T-cell (primary cell): ENCODE measurements at regions not wholly inside any gene's neighbourhood (a gene's known extent, or its start where the extent isn't known, plus 50 kb on each side); places are given as distances from the start of the nearest gene placed in this dataset.
A peak's percentile ranks its signal among the peaks of the same experiment; 100 is the strongest.

ENCODE experiments used
- ATAC-seq, 4 experiments: fragments of 200-7000 bp in 3 of 4; fragments of 150-1000 bp in 1 of 4; cut with Tn5 transposase; replicated peaks in 1 of 4; 1 replicate in 3 of 4; 2 replicates in 1 of 4; pipeline ENCODE4 v1.10.0; 2021; ENCODE audit warnings: moderate library complexity in 3 of 4, mild to moderate bottlenecking in 2 of 4, moderate number of reproducible peaks in 1 of 4
- CTCF ChIA-PET, 2 donors: fragments of 300-600 bp; sonication (Branson Sonifier 250); formaldehyde crosslinking; loops; one replicate each; lab custom pipeline; 2022; ENCODE audit warnings: antibody characterized with exemption in 2 of 2; lab: Charles Lee
- POLR2A ChIA-PET, 2 donors: fragments of 300-600 bp; sonication (Branson Sonifier 250); formaldehyde crosslinking; loops; one replicate each; lab custom pipeline; 2022; ENCODE audit warnings: antibody characterized with exemption in 2 of 2; lab: Charles Lee
- DNase-seq, 35 experiments: peaks; one replicate each; pipeline versions ENCODE4 v3.0.0 to v3.0.0-alpha.2; 2013 to 2023
- H3K27ac ChIP-seq: one replicate; pipeline ENCODE4 v1.5.1; 2013; ENCODE audit warnings: low read length
- H3K27me3 ChIP-seq, 2 experiments: replicated peaks in 1 of 2; 1 replicate in 1 of 2; 2 replicates in 1 of 2; pipeline versions ENCODE4 v1.6.1 to v1.7.0; 2013; ENCODE audit warnings: low read length in 1 of 2, mixed read lengths in 1 of 2; ENCODE audit not compliant: control insufficient read depth in 2 of 2, insufficient read depth in 2 of 2; ENCODE audit errors: extremely low read depth in 1 of 2
- H3K36me3 ChIP-seq, 2 donors: 1 replicate in 1 of 2; 2 replicates in 1 of 2; pipeline versions ENCODE4 v1.6.1 to v1.7.0; 2013; ENCODE audit warnings: low read length in 1 of 2; ENCODE audit not compliant: control insufficient read depth in 2 of 2, insufficient read depth in 1 of 2; ENCODE audit errors: extremely low read depth in 1 of 2
- H3K4me1 ChIP-seq, 2 experiments: 1 replicate in 1 of 2; 2 replicates in 1 of 2; pipeline versions ENCODE4 v1.6.1 to v1.7.0; 2013; ENCODE audit warnings: low read length in 2 of 2, mixed read lengths in 1 of 2; ENCODE audit not compliant: insufficient read depth in 2 of 2, control insufficient read depth in 1 of 2; ENCODE audit errors: extremely low read depth in 1 of 2
- H3K4me3 ChIP-seq, 2 donors: 1 replicate in 1 of 2; 2 replicates in 1 of 2; pipeline versions ENCODE4 v1.5.1 to v1.7.0; 2013; ENCODE audit warnings: mild to moderate bottlenecking in 2 of 2, low read length in 1 of 2, moderate library complexity in 1 of 2; ENCODE audit not compliant: control insufficient read depth in 1 of 2; ENCODE audit errors: extremely low read depth in 1 of 2
- H3K9me3 ChIP-seq: 2 replicates; pipeline ENCODE4 v1.7.0; 2013
- H3K27ac Mint-ChIP-seq, 2 donors: one replicate each; pipeline ENCODE4 v1.8.0; 2020 to 2021; ENCODE audit warnings: mild to moderate bottlenecking in 2 of 2, mixed read lengths in 2 of 2
- H3K27me3 Mint-ChIP-seq, 2 donors: one replicate each; pipeline ENCODE4 v1.8.0; 2021 to 2022; ENCODE audit warnings: mixed read lengths in 2 of 2
- H3K36me3 Mint-ChIP-seq: one replicate; pipeline ENCODE4 v1.8.0; 2021; ENCODE audit warnings: mixed read lengths
- H3K4me1 Mint-ChIP-seq, 3 donors: one replicate each; pipeline ENCODE4 v1.8.0; 2020 to 2022; ENCODE audit warnings: mixed read lengths in 3 of 3, mild to moderate bottlenecking in 1 of 3
- H3K4me3 Mint-ChIP-seq, 3 donors: one replicate each; pipeline ENCODE4 v1.8.0; 2020 to 2022; ENCODE audit warnings: mild to moderate bottlenecking in 3 of 3, mixed read lengths in 3 of 3, moderate library complexity in 3 of 3
- H3K9me3 Mint-ChIP-seq, 3 donors: one replicate each; pipeline ENCODE4 v1.8.0; 2020 to 2022; ENCODE audit warnings: mixed read lengths in 3 of 3
- WGBS: methylation state at CpG from one replicate; pipeline ENCODE4 v1.1.5; 2013; ENCODE audit warnings: missing lambda C conversion rate; ENCODE audit not compliant: insufficient coverage; 5-methylcytosine and 5-hydroxymethylcytosine counted together

DNA sequence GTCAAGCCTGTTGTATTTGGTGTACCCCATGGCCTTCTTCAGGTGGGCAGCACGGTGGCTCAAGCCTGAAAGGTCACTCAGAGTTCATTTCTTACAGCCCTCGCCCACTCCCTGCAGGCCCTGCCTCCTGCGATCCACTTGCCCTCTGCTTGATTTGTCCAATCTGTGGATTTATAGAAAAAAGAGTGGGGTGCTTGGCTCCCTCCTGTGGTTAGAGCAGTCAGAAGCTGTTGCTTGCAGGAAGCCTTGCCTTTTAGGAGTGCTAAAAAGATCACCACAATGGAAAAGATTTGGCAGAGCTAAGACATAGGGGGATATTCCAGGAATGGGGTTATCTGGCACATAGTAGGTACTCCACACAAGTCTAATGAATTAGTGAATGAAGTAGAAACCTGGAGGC is 108.0 kb upstream of the TRABD2B start:
- H3K27ac ChIP-seq, result no peak overlapping the region
- H3K9me3 ChIP-seq, result no peaks in the 10 kb centered on the region
- no peak overlapping the region for H3K27ac Mint-ChIP-seq
- ChIA-PET CTCF (interaction anchor here in 1 of 2 donors (0.6 to 0.7 kb wide), 2 partner anchors 11 to 374 kb away, joined by 3 to 4 read pairs; no protein-coding TSS in a partner anchor), POLR2A (no interaction called here)
- DNase-seq (no peak), ATAC-seq (no peak)
- no peaks in the 10 kb centered on the region for H3K9me3 Mint-ChIP-seq
- H3K4me3 Mint-ChIP-seq, result no peak overlapping the region
- no peak overlapping the region for H3K4me3 ChIP-seq
- no peaks in the 10 kb centered on the region for H3K4me1 ChIP-seq
- H3K4me1 Mint-ChIP-seq, result no peaks in the 10 kb centered on the region
- H3K27me3 ChIP-seq, result peaks cover 0 to 3% of the 10 kb centered on the region in 2 experiments
- 90% methylated on average over 2 of the region's 3 CpGs for WGBS
- no peaks in the 10 kb centered on the region for H3K36me3 Mint-ChIP-seq
- peaks cover 9 to 24% of the 10 kb centered on the region in 2 donors for H3K27me3 Mint-ChIP-seq
- H3K36me3 ChIP-seq, result no peaks in the 10 kb centered on the region

DNA sequence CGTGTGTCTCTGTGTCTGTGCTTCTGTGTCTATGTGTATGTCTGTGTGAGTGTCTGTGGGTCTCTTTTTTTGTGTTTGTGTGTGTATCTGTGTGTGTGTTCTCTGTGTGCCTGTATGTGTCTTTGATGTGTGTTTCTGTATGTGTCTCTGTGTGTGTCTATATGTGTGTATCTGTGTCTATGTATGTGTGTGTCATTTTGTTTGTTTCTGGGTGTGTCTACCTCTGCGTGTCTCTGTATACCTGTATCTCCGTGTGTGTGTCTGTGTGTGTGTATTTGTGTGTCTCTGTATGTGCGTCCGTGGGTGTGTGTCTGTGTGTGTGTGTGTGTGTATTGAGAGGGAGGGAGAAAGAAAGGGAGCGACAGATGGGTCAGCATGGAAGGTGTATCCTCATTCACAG is 106.3 kb upstream of the TRABD2B start:
- no peaks in the 10 kb centered on the region for H3K9me3 Mint-ChIP-seq
- ATAC-seq (no peak), DNase-seq (no peak)
- H3K4me1 Mint-ChIP-seq, result no peaks in the 10 kb centered on the region
- 93% methylated on average over 5 of the region's 6 CpGs for WGBS
- H3K4me3 Mint-ChIP-seq, result no peak overlapping the region
- Histone ChIP-seq H3K27me3 (peaks cover 0 to 3% of the 10 kb centered on the region in 2 experiments), H3K36me3 (no peaks in the 10 kb centered on the region), H3K27ac (no peak overlapping the region), H3K4me1 (no peaks in the 10 kb centered on the region), H3K9me3 (no peaks in the 10 kb centered on the region), H3K4me3 (no peak overlapping the region)
- H3K36me3 Mint-ChIP-seq, result no peaks in the 10 kb centered on the region
- CTCF ChIA-PET, result no interaction called here
- peaks cover 8 to 27% of the 10 kb centered on the region in 2 donors for H3K27me3 Mint-ChIP-seq
- no peak overlapping the region for H3K27ac Mint-ChIP-seq
- POLR2A ChIA-PET, result no interaction called here

GRCh38 chr1:48102766-48103165 is 105.6 kb upstream of the TRABD2B start:
- no peak for ATAC-seq
- Mint-ChIP-seq H3K9me3 (no peaks in the 10 kb centered on the region), H3K27ac (no peak overlapping the region), H3K36me3 (no peaks in the 10 kb centered on the region), H3K4me1 (no peaks in the 10 kb centered on the region), H3K4me3 (no peak overlapping the region), H3K27me3 (peaks cover 9 to 33% of the 10 kb centered on the region in 2 donors)
- H3K4me1 ChIP-seq, result no peaks in the 10 kb centered on the region
- WGBS, result 75% methylated on average over 4 of the region's 6 CpGs
- ChIA-PET POLR2A (no interaction called here), CTCF (no interaction called here)
- H3K9me3 ChIP-seq, result no peaks in the 10 kb centered on the region
- no peak for DNase-seq
- no peaks in the 10 kb centered on the region for H3K36me3 ChIP-seq
- peaks cover 0 to 3% of the 10 kb centered on the region in 2 experiments for H3K27me3 ChIP-seq
- no peak overlapping the region for H3K4me3 ChIP-seq
- H3K27ac ChIP-seq, result no peak overlapping the region

GRCh38 chr1:48099072-48099773 is 102.0 kb upstream of the TRABD2B start:
- DNase-seq, result no peak
- ChIA-PET CTCF (no interaction called here), POLR2A (no interaction called here)
- Histone ChIP-seq H3K4me3 (no peak overlapping the region), H3K27ac (no peak overlapping the region), H3K27me3 (peaks cover 0 to 4% of the 10 kb centered on the region in 2 experiments), H3K9me3 (no peaks in the 10 kb centered on the region), H3K36me3 (no peaks in the 10 kb centered on the region), H3K4me1 (peaks cover 0 to 1% of the 10 kb centered on the region in 2 experiments)
- Mint-ChIP-seq H3K4me1 (peaks cover under 1 to 3% (median under 1%) of the 10 kb centered on the region in 3 donors), H3K4me3 (no peak overlapping the region), H3K27ac (no peak overlapping the region), H3K36me3 (no peaks in the 10 kb centered on the region), H3K9me3 (no peaks in the 10 kb centered on the region), H3K27me3 (peaks cover 27 to 46% of the 10 kb centered on the region in 2 donors)
- no peak for ATAC-seq
- WGBS, result 78% methylated on average over 4 of the region's 10 CpGs

GRCh38 chr1:48093696-48094528 is 96.7 kb upstream of the TRABD2B start:
- H3K27me3 ChIP-seq, result peaks cover 0 to 17% of the 10 kb centered on the region in 2 experiments
- peak overlapping the region; percentile 56 to 72 (median 66) for H3K4me3 Mint-ChIP-seq
- peaks cover 59 to 62% of the 10 kb centered on the region in 2 donors for H3K27me3 Mint-ChIP-seq
- no peaks in the 10 kb centered on the region for H3K9me3 ChIP-seq
- CTCF ChIA-PET, result interaction anchor here (0.6 to 1.5 kb wide), 8 partner anchors 9 to 145 kb away, joined by 3 to 9 read pairs (median 4); no protein-coding TSS in a partner anchor
- H3K9me3 Mint-ChIP-seq, result no peaks in the 10 kb centered on the region
- no peak overlapping the region for H3K27ac Mint-ChIP-seq
- H3K4me3 ChIP-seq, result peak overlapping the region in 1 of 2 donors; percentile 19
- POLR2A ChIA-PET, result no interaction called here
- DNase-seq, result peak; percentile 32 to 79 (median 66)
- H3K4me1 Mint-ChIP-seq, result peaks cover 7 to 10% (median 7%) of the 10 kb centered on the region in 3 donors
- no peaks in the 10 kb centered on the region for H3K36me3 ChIP-seq
- H3K27ac ChIP-seq, result no peak overlapping the region
- WGBS, result 7% methylated on average over 19 of the region's 24 CpGs
- ATAC-seq, result peak; percentile 78 to 92 (median 82)
- peaks cover 0 to 7% of the 10 kb centered on the region in 2 experiments for H3K4me1 ChIP-seq
- no peaks in the 10 kb centered on the region for H3K36me3 Mint-ChIP-seq

DNA sequence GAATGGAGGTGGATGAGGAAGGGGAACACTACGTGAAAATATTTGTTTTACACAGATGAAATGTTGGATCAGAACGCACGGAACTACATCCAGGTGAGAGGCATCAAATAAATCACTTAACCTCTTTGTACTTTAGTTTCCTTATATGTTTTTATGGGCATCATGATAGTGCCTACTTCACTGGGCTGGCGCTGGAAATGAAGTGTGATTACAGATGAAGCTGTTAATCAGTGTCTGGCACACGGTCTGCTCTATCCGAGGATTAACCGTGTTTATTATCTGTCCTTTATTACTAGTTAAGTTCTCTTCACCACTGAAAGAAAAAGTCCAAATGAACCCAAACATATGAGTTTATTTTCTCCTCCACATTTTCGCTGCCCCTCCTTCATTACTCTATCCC is 96.0 kb upstream of the TRABD2B start:
- Histone ChIP-seq H3K4me1 (peaks cover 0 to 7% of the 10 kb centered on the region in 2 experiments), H3K4me3 (no peak overlapping the region), H3K36me3 (no peaks in the 10 kb centered on the region), H3K9me3 (no peaks in the 10 kb centered on the region), H3K27me3 (peaks cover 0 to 17% of the 10 kb centered on the region in 2 experiments), H3K27ac (no peak overlapping the region)
- no peak overlapping the region for H3K4me3 Mint-ChIP-seq
- DNase-seq, result no peak
- CTCF ChIA-PET, result interaction anchor here (0.6 to 1.5 kb wide), 7 partner anchors 9 to 145 kb away, joined by 3 to 9 read pairs (median 3); no protein-coding TSS in a partner anchor
- POLR2A ChIA-PET, result no interaction called here
- H3K27ac Mint-ChIP-seq, result no peak overlapping the region
- H3K9me3 Mint-ChIP-seq, result no peaks in the 10 kb centered on the region
- ATAC-seq, result no peak
- peaks cover 55 to 59% of the 10 kb centered on the region in 2 donors for H3K27me3 Mint-ChIP-seq
- H3K4me1 Mint-ChIP-seq, result peaks cover 7 to 10% (median 7%) of the 10 kb centered on the region in 3 donors
- 33% methylated on average over 1 of the region's 8 CpGs for WGBS
- no peaks in the 10 kb centered on the region for H3K36me3 Mint-ChIP-seq
